ENCODE measurements at regions not wholly inside any gene's neighbourhood (a gene's known extent, or its start where the extent isn't known, plus 50 kb on each side); places are given as distances from the start of the nearest gene placed in this dataset.

- DNase-seq (ENCODE audit: low spot score), result no peak
These were observed 1794.0 kb upstream of the PCDH7 start for GRCh38 chr4:28926156-28926555.

- no peak for DNase-seq (ENCODE audit: low spot score)
These were observed 1777.5 kb upstream of the PCDH7 start for GRCh38 chr4:28942631-28943030.

GRCh38 chr4:28947374-28947773 is 1772.8 kb upstream of the PCDH7 start:
- DNase-seq (ENCODE audit: low spot score), result no peak

- no peak for DNase-seq (ENCODE audit: low spot score)
These were observed 1771.7 kb upstream of the PCDH7 start for GRCh38 chr4:28948501-28948900.

- DNase-seq (ENCODE audit: low spot score), result no peak
These were observed 1753.2 kb upstream of the PCDH7 start for GRCh38 chr4:28966982-28967381.

GRCh38 chr4:28973587-28974350 is 1746.4 kb upstream of the PCDH7 start:
- DNase-seq (ENCODE audit: low spot score), result no peak

GRCh38 chr4:28976369-28976768 is 1743.8 kb upstream of the PCDH7 start:
- no peak for DNase-seq (ENCODE audit: low spot score)

- no peak for DNase-seq (ENCODE audit: low spot score)
These were observed 1718.0 kb upstream of the PCDH7 start for GRCh38 chr4:29002151-29002550.

GRCh38 chr4:29005838-29006237 is 1714.3 kb upstream of the PCDH7 start:
- no peak for DNase-seq (ENCODE audit: low spot score)

GRCh38 chr4:29009908-29010307 is 1710.3 kb upstream of the PCDH7 start:
- no peak for DNase-seq (ENCODE audit: low spot score)

GRCh38 chr4:29013341-29013740 is 1706.8 kb upstream of the PCDH7 start:
- no peak for DNase-seq (ENCODE audit: low spot score)

- no peak for DNase-seq (ENCODE audit: low spot score)
These were observed 1705.6 kb upstream of the PCDH7 start for GRCh38 chr4:29014555-29014954.

GRCh38 chr4:29033703-29034102 is 1686.5 kb upstream of the PCDH7 start:
- DNase-seq (ENCODE audit: low spot score), result no peak

- no peak for DNase-seq (ENCODE audit: low spot score)
These were observed 1682.7 kb upstream of the PCDH7 start for GRCh38 chr4:29037501-29037900.

GRCh38 chr4:29043411-29043810 is 1676.8 kb upstream of the PCDH7 start:
- no peak for DNase-seq (ENCODE audit: low spot score)

- no peak for DNase-seq (ENCODE audit: low spot score)
These were observed 1674.0 kb upstream of the PCDH7 start for GRCh38 chr4:29046186-29046585.

- DNase-seq (ENCODE audit: low spot score), result no peak
These were observed 1673.4 kb upstream of the PCDH7 start for GRCh38 chr4:29046781-29047180.

GRCh38 chr4:29047341-29048041 is 1672.7 kb upstream of the PCDH7 start:
- DNase-seq (ENCODE audit: low spot score), result no peak

- DNase-seq (ENCODE audit: low spot score), result no peak
These were observed 1668.7 kb upstream of the PCDH7 start for GRCh38 chr4:29051381-29051965.

GRCh38 chr4:29052266-29052665 is 1667.9 kb upstream of the PCDH7 start:
- DNase-seq (ENCODE audit: low spot score), result no peak

GRCh38 chr4:29058531-29058930 is 1661.6 kb upstream of the PCDH7 start:
- DNase-seq (ENCODE audit: low spot score), result no peak

GRCh38 chr4:29066861-29067260 is 1653.3 kb upstream of the PCDH7 start:
- no peak for DNase-seq (ENCODE audit: low spot score)

GRCh38 chr4:29073571-29073970 is 1646.6 kb upstream of the PCDH7 start:
- no peak for DNase-seq (ENCODE audit: low spot score)
